Dermis microvascular lymphatic vessel endothelial cell (primary cell): ENCODE measurements at regions not wholly inside any gene's neighbourhood (a gene's known extent, or its start where the extent isn't known, plus 50 kb on each side); places are given as distances from the start of the nearest gene placed in this dataset.
"Not testable (repeated sequence)": the region's sequence is repeated elsewhere in the genome, so short reads cannot be mapped to it uniquely, and the experiment has no call there.

Source experiments
- DNase-seq, 2 donors: peaks; one replicate each; pipeline versions ENCODE4 v3.0.0 to v3.0.0-alpha.2; 2010; ENCODE audit warnings: low read depth in 2 of 2

DNA sequence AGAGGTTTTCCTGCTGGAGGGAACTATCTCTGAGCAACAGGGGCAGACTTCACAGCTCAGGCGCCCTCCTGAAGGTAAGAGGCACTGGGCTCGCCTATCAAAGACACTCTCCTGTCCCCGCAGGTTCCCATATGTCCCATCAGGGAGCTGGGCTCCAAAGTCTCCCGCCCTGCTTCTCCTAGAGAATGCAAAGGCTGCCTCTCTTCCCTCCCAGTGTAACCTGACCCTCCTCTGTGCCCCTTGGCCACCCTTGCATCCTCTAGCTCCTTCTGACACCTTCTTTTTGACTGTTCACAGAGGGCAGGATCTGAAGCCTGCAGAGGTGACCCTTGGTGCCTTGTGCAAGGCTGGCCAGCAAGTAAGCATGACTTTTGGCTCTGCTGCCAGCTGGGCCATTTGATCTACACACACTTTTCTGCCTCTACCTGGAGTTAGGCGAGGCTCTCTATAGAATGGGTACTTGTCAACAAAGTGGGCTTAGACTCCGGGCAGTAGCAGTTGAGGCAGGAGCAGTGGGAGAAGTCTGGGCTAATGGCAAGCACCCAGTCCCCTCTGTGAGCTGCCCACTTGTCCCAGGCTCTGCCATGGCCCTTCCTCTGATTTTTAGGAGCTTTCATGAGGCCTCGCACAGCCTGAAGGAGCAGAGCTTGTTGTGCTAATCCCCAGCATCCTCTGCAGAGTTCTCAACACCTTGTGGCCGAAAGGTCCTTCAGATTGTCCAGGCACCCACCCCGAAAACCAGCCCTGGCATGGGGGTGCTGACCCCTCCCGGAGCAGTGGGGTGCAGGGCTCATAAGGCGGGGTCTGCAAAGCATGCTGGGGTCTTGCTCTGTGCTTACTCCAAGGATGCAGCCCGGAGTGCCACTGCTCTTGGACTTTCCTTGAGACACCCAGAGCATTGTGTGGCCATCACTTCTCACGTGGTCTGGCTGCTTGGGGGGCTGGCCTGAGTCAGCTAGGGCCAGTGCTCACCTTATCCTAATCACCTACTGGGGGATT is 122.9 kb downstream of the METRNL start:
- DNase-seq, result no peak

DNA sequence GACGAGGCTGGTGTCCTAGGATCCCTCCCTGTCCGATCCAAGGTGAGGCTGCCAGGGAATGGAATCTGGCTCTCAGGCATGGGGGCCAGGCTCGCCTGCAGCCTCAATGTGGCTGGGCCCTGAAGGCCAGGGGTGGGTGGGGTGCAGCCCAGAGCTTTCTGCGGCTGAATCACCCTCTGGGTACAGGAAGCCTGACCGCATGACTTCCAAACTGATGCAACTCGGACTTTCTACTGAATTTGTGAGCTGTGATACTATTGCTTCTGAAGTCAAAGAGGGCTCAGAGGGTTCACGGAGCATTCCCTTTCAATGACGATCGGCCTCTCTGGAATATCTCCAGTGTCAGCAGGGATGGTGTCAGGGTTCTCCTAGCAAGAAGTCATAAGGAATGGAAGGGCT is 123.7 kb downstream of the METRNL start:
- peak in 1 of 2 donors; percentile 45 for DNase-seq

DNA sequence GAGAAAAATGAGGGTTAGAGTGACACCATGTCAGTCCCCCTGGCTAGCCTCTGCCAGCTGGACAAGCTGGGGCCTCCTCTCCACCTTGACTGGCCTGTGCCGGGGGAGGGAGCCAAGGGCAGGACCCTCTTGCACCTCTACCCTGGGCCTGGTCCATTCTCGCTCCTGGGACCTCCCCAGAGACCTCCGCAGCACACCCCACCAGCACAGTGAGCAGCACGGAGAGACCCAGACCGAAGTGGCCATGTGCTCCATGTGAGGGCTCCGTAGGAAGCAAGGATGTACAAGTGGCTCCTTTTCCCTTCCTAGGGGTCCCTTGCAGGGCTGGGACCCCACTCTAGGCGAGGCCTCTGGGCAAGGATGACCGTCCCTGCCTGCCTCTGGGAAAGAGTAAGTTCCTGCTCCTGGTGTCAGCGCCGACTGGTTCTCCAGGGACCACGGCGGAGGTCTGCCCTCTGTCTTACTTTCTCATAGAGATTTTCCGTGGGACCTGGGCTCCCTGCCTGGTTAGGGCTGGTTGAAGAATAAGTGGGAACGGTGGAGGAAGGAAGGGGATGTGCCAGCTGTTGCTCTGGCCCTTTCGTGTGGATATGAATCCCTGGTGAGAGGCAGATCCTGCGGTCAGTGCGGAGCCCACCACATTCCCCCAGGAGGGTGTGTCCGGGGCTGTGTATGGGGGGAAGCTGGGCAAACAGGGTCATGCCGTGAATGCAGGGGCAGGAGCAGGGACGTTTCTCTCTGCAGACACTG is 124.2 kb downstream of the METRNL start:
- DNase-seq, result no peak

DNA sequence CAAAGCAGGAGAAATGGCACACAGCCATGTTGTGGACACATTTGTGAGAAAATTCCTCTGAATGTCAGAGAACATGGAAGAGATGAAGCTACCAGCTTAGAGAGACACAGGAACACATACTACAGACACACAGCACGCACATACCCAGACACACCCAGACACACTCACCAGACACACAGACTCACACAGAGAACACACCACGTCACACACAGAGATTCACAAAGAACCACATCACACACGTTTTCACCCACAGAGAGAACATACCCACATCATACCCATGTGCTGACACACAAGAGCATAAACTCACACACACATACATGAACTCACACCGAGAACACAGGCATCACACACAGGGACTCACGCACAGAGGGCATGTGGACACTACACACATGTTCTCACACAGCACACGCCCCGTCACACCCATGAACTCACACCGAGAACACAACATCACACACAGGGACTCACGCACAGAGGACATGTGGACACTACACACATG is 124.9 kb downstream of the METRNL start:
- no peak for DNase-seq

DNA sequence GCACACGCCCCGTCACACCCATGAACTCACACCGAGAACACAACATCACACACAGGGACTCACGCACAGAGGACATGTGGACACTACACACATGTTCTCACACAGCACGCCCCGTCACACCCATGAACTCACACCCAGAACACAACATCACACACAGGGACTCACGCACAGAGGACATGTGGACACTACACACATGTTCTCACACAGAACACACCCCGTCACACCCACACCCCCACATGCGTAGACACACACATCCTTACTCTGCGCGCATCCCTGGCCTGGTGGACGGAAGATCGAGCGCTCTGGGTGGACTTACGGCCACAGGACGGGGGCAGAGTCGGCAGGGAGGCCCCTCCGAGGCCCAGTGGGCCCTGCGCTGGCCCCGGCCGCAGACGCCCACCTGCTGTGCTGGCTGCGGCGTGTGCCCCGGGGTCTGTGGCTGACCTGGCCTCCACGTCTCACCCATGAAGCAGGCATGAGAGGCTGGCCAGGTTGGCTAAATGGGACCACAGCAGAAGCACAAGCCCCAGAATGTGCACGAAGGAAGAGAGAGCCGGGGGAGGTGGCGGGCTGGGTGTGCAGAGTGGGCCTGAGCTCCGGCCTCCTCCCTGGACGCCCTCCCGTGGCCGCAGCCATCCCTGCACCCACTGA is 125.5 kb downstream of the METRNL start:
- DNase-seq, result not testable (repeated sequence)

DNA sequence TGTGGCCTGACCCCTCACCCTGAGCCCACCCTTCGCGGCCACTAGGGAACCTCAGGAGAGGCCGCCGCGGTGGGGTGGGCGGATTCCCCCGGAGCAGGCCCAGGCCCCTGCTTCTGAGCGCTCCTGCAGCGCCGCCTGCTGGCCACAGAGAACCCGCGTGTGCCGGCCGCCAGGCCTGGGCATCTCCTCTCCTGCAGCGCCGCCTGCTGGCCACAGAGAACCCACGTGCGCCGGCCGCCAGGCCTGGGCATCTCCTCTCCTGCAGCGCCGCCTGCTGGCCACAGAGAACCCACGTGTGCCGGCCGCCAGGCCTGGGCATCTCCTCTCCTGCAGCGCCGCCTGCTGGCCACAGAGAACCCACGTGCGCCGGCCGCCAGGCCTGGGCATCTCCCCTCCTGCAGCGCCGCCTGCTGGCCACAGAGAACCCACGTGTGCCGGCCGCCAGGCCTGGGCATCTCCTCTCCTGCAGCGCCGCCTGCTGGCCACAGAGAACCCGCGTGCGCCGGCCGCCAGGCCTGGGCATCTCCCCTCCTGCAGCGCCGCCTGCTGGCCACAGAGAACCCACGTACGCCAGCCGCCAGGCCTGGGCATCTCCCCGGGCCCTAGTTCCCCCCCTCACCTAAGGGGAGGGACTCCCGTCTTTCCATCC is 126.1 kb downstream of the METRNL start:
- peak in 1 of 2 donors; percentile 67 for DNase-seq

DNA sequence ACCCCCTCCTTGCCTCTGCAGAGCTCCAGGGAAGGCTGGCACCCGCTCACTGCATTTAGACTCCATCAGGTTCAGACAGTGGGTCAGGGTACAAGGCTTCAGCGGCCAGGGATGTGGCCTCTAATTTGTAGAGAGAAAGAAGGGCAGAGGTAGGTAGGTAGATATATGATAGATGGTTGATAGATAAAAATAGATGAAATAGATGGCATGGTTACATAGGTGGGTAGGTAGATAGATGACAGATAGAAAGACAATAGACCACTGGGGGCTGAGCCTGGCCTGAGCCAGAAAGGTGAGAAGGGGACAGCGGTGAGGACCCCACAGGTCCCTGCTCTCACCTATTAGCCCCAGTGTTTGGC is 126.6 kb downstream of the METRNL start:
- not testable (repeated sequence) for DNase-seq

DNA sequence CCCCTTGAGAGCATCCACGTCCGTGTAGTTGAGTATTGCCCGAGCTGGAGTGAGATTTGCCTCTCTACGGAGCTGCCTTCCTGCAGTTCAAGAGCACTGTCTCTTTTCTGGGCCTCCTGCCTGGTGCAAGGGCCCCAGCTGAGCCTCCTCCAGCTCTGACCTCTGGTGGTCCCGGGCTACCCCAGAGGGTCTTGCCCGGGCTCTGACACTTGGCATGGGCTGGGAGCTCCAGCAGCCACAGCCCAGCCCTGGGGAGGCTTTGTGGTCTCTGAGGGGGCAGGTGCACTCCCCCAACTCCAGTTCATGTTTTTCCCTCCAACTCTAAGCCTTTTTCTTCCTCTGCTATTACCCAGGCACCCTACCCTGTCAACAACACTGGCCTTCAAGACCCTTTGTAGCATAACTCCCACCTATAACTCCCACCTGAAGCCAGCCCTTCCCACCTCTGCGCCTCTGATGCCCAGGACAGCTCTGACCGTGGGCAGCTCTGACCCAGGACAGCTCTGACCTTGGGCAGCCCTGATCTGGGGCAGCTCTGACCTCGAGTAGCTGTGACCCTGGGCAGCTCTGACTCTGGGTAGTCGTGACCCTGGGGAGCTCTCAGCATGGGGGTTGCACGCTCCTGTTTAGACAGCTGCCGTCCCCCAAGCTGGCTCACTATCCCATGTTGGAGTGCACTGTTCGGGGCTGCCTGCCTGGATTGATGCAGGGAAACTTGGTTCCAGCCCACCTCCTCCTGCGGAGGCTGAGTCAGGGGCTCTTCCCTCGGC is 127.6 kb downstream of the METRNL start:
- not testable (repeated sequence) for DNase-seq

DNA sequence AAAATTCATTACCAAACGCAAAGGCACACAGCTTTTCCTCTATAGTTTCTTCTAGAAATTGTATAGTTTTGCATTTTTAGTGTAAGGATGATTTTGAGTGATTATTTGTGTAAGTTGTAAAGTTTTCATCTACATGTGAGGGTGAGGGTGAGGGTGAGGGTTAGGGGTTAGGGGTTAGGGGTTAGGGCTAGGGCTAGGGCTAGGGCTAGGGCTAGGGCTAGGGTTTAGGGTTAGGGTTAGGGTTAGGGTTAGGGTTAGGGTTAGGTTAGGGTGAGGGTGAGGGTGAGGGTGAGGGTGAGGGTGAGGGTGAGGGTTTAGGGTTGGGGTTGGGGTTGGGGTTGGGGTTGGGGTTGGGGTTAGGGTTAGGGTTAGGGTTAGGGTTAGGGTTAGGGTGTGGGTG is 167.6 kb downstream of the METRNL start:
- peak in 1 of 2 donors; percentile 34 for DNase-seq
